Loucy (cell line): ENCODE measurements at regions not wholly inside any gene's neighbourhood (a gene's known extent, or its start where the extent isn't known, plus 50 kb on each side); places are given as distances from the start of the nearest gene placed in this dataset.

Source experiments
- H2AFZ ChIP-seq: fragments of 200-600 bp; sonication (generic); 2 replicates; pipeline ENCODE4 v1.6.0; 2016; ENCODE audit warnings: antibody characterized with exemption, mild to moderate bottlenecking, low read length, moderate library complexity
- H3F3A ChIP-seq: fragments of 200-600 bp; 2 replicates; pipeline ENCODE4 v1.6.0; 2016; ENCODE audit warnings: antibody characterized with exemption, low read depth, mild to moderate bottlenecking
- H3K27me3 ChIP-seq: fragments of 200-600 bp; sonication (generic); 2 replicates; pipeline ENCODE4 v1.6.1; 2014; ENCODE audit warnings: low read length, mild to moderate bottlenecking; ENCODE audit not compliant: insufficient read depth, poor library complexity, severe bottlenecking
- H3K36me3 ChIP-seq: fragments of 200-600 bp; sonication (generic); 2 replicates; pipeline ENCODE4 v1.6.1; 2016; ENCODE audit warnings: low read length; ENCODE audit not compliant: insufficient read depth
- H3K4me1 ChIP-seq: fragments of 200-600 bp; sonication (generic); 2 replicates; pipeline ENCODE4 v1.5.1; 2014; ENCODE audit warnings: low read length, mild to moderate bottlenecking; ENCODE audit not compliant: insufficient read depth, poor library complexity, severe bottlenecking
- H3K4me2 ChIP-seq: fragments of 200-600 bp; sonication (generic); 2 replicates; pipeline ENCODE4 v1.6.0; 2014; ENCODE audit warnings: antibody characterized with exemption, low read length, low read depth, mild to moderate bottlenecking; ENCODE audit not compliant: poor library complexity, severe bottlenecking
- H3K4me3 ChIP-seq: fragments of 200-600 bp; sonication (generic); 2 replicates; pipeline ENCODE4 v1.5.1; 2014; ENCODE audit warnings: low read length, mild to moderate bottlenecking, mixed read lengths; ENCODE audit not compliant: poor library complexity, severe bottlenecking
- H3K79me2 ChIP-seq: fragments of 200-600 bp; sonication (generic); 2 replicates; pipeline ENCODE4 v1.6.1; 2014; ENCODE audit warnings: low read length; ENCODE audit not compliant: insufficient read depth
- H3K9ac ChIP-seq: fragments of 200-600 bp; sonication (generic); 2 replicates; pipeline ENCODE4 v1.6.0; 2014; ENCODE audit warnings: mild to moderate bottlenecking, low read depth, low read length, moderate library complexity; ENCODE audit not compliant: poor library complexity, severe bottlenecking
- H3K9me2 ChIP-seq: fragments of 200-600 bp; sonication (generic); replicated peaks from 2 replicates; pipeline ENCODE4 v1.6.1; 2016; ENCODE audit warnings: low read depth, low read length, mixed read lengths
- H3K9me3 ChIP-seq: fragments of 200-600 bp; sonication (generic); 2 replicates; pipeline ENCODE4 v1.6.1; 2014; ENCODE audit warnings: mild to moderate bottlenecking, antibody characterized with exemption, low read length, low read depth; ENCODE audit not compliant: insufficient read depth
- H4K20me1 ChIP-seq: fragments of 200-600 bp; sonication (generic); 2 replicates; pipeline ENCODE4 v1.6.0; 2014; ENCODE audit warnings: antibody characterized with exemption, low read length, mild to moderate bottlenecking; ENCODE audit not compliant: insufficient read depth, poor library complexity, severe bottlenecking
- EZH2phosphoT487 ChIP-seq: fragments of 200-600 bp; IDR thresholded peaks from 2 replicates; pipeline ENCODE4 v1.6.1; 2018; ENCODE audit warnings: antibody characterized with exemption, mild to moderate bottlenecking, moderate library complexity, borderline replicate concordance
- TF ChIP-seq, protein P1 (sequence below): fragments of 200-600 bp; sonication (generic); conservative IDR thresholded peaks from 2 replicates; pipeline ENCODE4 v1.5.1; 2014; ENCODE audit warnings: mild to moderate bottlenecking, antibody characterized with exemption, low read length

DNA sequence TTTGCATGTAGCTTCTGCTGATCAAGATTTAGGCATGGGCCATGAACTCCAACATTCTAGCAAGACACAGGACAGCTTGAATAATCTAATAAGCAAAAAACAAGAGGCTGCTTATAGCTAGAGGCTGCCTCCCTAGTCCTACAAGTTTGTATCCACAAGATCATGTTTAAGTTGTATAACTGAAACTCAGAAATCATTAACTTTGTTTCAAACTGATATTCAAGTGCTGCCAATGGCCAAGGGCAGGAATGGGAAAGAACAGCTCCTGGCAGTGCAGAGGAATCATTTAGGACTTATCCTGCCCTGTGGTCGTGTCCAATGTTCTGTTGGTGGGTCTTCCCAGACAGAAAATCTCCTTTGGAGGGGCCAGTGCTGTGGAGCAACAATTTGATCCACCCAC lies 209.6 kb upstream of the DDI1 start:
- Histone ChIP-seq H2AFZ (no peak overlapping the region), H3K9ac (no peak overlapping the region), H3K9me3 (no peaks in the 10 kb centered on the region), H3K4me3 (no peak overlapping the region), H3K27me3 (no peaks in the 10 kb centered on the region), H4K20me1 (no peaks in the 10 kb centered on the region), H3K9me2 (no peaks in the 10 kb centered on the region), H3K79me2 (no peaks in the 10 kb centered on the region), H3K4me2 (no peak overlapping the region), H3K36me3 (no peaks in the 10 kb centered on the region), H3F3A (no peaks in the 10 kb centered on the region), H3K4me1 (no peaks in the 10 kb centered on the region)
- no peak for TF ChIP-seq EZH2phosphoT487
- TF ChIP-seq, protein P1, sequence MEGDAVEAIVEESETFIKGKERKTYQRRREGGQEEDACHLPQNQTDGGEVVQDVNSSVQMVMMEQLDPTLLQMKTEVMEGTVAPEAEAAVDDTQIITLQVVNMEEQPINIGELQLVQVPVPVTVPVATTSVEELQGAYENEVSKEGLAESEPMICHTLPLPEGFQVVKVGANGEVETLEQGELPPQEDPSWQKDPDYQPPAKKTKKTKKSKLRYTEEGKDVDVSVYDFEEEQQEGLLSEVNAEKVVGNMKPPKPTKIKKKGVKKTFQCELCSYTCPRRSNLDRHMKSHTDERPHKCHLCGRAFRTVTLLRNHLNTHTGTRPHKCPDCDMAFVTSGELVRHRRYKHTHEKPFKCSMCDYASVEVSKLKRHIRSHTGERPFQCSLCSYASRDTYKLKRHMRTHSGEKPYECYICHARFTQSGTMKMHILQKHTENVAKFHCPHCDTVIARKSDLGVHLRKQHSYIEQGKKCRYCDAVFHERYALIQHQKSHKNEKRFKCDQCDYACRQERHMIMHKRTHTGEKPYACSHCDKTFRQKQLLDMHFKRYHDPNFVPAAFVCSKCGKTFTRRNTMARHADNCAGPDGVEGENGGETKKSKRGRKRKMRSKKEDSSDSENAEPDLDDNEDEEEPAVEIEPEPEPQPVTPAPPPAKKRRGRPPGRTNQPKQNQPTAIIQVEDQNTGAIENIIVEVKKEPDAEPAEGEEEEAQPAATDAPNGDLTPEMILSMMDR: no peak

DNA sequence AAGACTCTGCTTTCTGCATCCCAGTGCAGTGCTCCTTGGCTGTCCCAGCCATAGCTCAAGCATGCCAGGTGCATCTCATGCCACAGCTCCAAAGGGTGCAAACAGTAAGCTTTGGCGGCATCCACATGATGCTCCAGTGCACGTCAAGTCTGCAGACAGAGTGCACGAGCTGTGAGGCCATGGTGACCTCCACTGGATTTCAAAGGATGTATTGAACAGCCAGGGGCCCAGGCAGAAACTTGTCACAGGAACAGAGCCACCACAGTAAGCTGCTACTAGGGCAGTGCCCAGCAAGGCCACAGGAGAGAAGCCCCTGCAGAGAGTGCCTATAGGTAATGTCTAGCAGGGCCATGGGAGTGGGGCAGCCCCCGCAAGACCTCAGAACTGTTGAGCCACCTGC lies 206.8 kb upstream of the DDI1 start:
- Histone ChIP-seq H2AFZ (no peak overlapping the region), H3K4me2 (no peak overlapping the region), H3F3A (no peaks in the 10 kb centered on the region), H3K4me3 (no peak overlapping the region), H3K4me1 (no peaks in the 10 kb centered on the region), H3K9ac (no peak overlapping the region), H3K27me3 (no peaks in the 10 kb centered on the region), H3K79me2 (no peaks in the 10 kb centered on the region), H3K9me3 (no peaks in the 10 kb centered on the region), H4K20me1 (no peaks in the 10 kb centered on the region), H3K9me2 (no peaks in the 10 kb centered on the region), H3K36me3 (no peaks in the 10 kb centered on the region)
- TF ChIP-seq, protein P1: no peak
- TF ChIP-seq EZH2phosphoT487: no peak

DNA sequence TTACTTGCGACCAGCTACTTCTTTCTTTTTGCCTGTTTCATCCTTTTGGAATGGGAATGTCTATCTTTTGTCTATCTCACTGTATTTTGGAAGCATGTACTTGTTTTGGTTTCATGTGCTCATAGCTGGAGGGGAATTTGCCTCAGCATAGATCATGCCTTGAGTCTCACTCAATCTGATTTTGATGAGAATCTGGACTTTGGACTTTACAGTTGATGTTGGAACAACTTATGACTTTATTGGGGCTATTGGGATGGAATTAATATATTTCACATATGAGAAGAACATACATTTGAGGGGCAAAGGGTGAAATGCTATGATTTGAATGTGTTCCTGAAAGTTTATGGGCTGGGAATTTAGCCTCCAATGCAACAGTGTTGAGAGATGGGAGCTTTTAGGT lies 206.2 kb upstream of the DDI1 start:
- Histone ChIP-seq H3K9me3 (no peaks in the 10 kb centered on the region), H3K4me3 (no peak overlapping the region), H3K4me1 (no peaks in the 10 kb centered on the region), H3F3A (no peaks in the 10 kb centered on the region), H3K79me2 (no peaks in the 10 kb centered on the region), H2AFZ (no peak overlapping the region), H3K9ac (no peak overlapping the region), H3K27me3 (no peaks in the 10 kb centered on the region), H3K36me3 (no peaks in the 10 kb centered on the region), H3K4me2 (no peak overlapping the region), H4K20me1 (no peaks in the 10 kb centered on the region), H3K9me2 (no peaks in the 10 kb centered on the region)
- TF ChIP-seq, protein P1: no peak
- no peak for TF ChIP-seq EZH2phosphoT487
